OCI-LY3 (cell line): ENCODE measurements at regions not wholly inside any gene's neighbourhood (a gene's known extent, or its start where the extent isn't known, plus 50 kb on each side); places are given as distances from the start of the nearest gene placed in this dataset.

Source experiments
- H2AFZ ChIP-seq: fragments of 200-600, 300-600 bp; shearing (Covaris generic); 2 replicates; pipeline ENCODE4 v1.6.0; 2014; ENCODE audit warnings: antibody characterized with exemption, low read depth, low read length
- H3K27ac ChIP-seq: fragments of 200-600, 300-600 bp; sonication (generic); 2 replicates; pipeline ENCODE4 v1.5.1; 2014; ENCODE audit warnings: mild to moderate bottlenecking, low read length, moderate library complexity, mixed read lengths
- H3K27me3 ChIP-seq: fragments of 200-600, 300-600 bp; sonication (generic); 2 replicates; pipeline ENCODE4 v1.6.1; 2014; ENCODE audit warnings: low read depth, low read length, mixed read lengths
- H3K36me3 ChIP-seq: fragments of 200-600, 300-600 bp; sonication (generic); replicated peaks from 2 replicates; pipeline ENCODE3; 2014; ENCODE audit warnings: low read depth, low read length, mixed read lengths
- H3K4me1 ChIP-seq: fragments of 300-600, 200-600 bp; sonication (generic); 2 replicates; pipeline ENCODE4 v1.6.1; 2014; ENCODE audit warnings: low read length, mixed read lengths
- H3K4me2 ChIP-seq: fragments of 200-600, 300-600 bp; sonication (generic); 2 replicates; pipeline ENCODE4 v1.6.1; 2014; ENCODE audit warnings: low read length, mixed read lengths
- H3K4me3 ChIP-seq: fragments of 300-600, 200-600 bp; sonication (generic); 2 replicates; pipeline ENCODE4 v1.5.1; 2014; ENCODE audit warnings: antibody characterized with exemption, mild to moderate bottlenecking, low read length, moderate library complexity
- H3K79me2 ChIP-seq: fragments of 300-600, 200-600 bp; shearing (Covaris generic); 2 replicates; pipeline ENCODE4 v1.6.1; 2014; ENCODE audit warnings: mild to moderate bottlenecking, low read length, mixed read lengths
- H3K9ac ChIP-seq: fragments of 300-600, 200-600 bp; shearing (Covaris generic); 2 replicates; pipeline ENCODE4 v1.6.0; 2014; ENCODE audit warnings: mild to moderate bottlenecking, low read length, moderate library complexity
- H3K9me3 ChIP-seq: fragments of 200-600, 300-600 bp; shearing (Covaris generic); 2 replicates; pipeline ENCODE4 v1.6.1; 2014; ENCODE audit warnings: low read length, mixed read lengths; ENCODE audit not compliant: insufficient read depth
- H4K20me1 ChIP-seq: fragments of 200-600, 300-600 bp; sonication (generic); 2 replicates; pipeline ENCODE4 v1.6.1; 2016; ENCODE audit warnings: low read length, mixed read lengths; ENCODE audit not compliant: insufficient read depth
- CTCF ChIP-seq: fragments of 200-600, 300-600 bp; sonication (generic); IDR thresholded peaks from 2 replicates; pipeline ENCODE4 v1.5.1; 2014; ENCODE audit warnings: antibody characterized with exemption, low read length, low read depth
- EZH2phosphoT487 ChIP-seq: fragments of 200-600 bp; shearing (Covaris generic); IDR thresholded peaks from 2 replicates; pipeline ENCODE4 v1.6.1; 2018; ENCODE audit warnings: antibody characterized with exemption, mixed run types, low read depth

GRCh38 chr4:181793096-181793495 is 450.1 kb upstream of the TENM3 start:
- Histone ChIP-seq H3K9me3 (peaks cover 8% of the 10 kb centered on the region), H4K20me1 (no peaks in the 10 kb centered on the region), H3K4me1 (no peaks in the 10 kb centered on the region), H3K27ac (no peak overlapping the region), H3K79me2 (no peaks in the 10 kb centered on the region), H3K4me2 (no peak overlapping the region), H3K4me3 (no peak overlapping the region), H3K36me3 (no peaks in the 10 kb centered on the region), H3K9ac (no peak overlapping the region), H3K27me3 (no peaks in the 10 kb centered on the region), H2AFZ (no peak overlapping the region)
- TF ChIP-seq EZH2phosphoT487 (no peak), CTCF (no peak)

DNA sequence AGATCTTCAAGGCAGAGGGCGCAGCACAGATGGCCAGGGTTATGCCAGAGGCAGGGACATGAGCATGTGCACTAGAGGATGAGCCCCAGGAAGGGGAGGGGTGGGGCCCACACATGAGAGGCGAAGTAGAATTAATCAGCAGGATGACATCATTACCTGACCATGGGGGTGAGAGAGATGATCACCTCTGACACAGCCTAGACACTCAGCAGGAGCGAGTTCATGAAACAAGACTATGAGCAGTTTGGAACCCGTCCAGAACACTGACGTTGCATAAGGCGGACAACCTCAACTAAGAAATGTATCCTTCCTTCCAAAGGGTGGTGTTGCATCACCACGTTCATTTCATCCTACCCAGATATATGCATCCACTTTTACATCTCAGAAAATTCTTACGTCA is 446.7 kb upstream of the TENM3 start:
- Histone ChIP-seq H2AFZ (no peak overlapping the region), H3K79me2 (no peaks in the 10 kb centered on the region), H3K27ac (no peak overlapping the region), H3K4me2 (no peak overlapping the region), H3K4me1 (no peaks in the 10 kb centered on the region), H3K9ac (no peak overlapping the region), H3K4me3 (no peak overlapping the region), H3K27me3 (no peaks in the 10 kb centered on the region), H4K20me1 (no peaks in the 10 kb centered on the region), H3K9me3 (peaks cover 8% of the 10 kb centered on the region), H3K36me3 (no peaks in the 10 kb centered on the region)
- TF ChIP-seq EZH2phosphoT487 (no peak), CTCF (no peak)

- no peaks in the 10 kb centered on the region for H3K4me1 ChIP-seq
- H3K27ac ChIP-seq, result no peak overlapping the region
- no peaks in the 10 kb centered on the region for H4K20me1 ChIP-seq
- no peak overlapping the region for H3K4me3 ChIP-seq
- no peak overlapping the region for H3K4me2 ChIP-seq
- H3K79me2 ChIP-seq, result no peaks in the 10 kb centered on the region
- H3K9ac ChIP-seq, result no peak overlapping the region
- no peak overlapping the region for H2AFZ ChIP-seq
- peaks cover 8% of the 10 kb centered on the region for H3K9me3 ChIP-seq
- H3K27me3 ChIP-seq, result no peaks in the 10 kb centered on the region
- TF ChIP-seq EZH2phosphoT487 (no peak), CTCF (no peak)
- H3K36me3 ChIP-seq, result no peaks in the 10 kb centered on the region
Measured at GRCh38 chr4:181798536-181798935, 444.7 kb upstream of the TENM3 start.

DNA sequence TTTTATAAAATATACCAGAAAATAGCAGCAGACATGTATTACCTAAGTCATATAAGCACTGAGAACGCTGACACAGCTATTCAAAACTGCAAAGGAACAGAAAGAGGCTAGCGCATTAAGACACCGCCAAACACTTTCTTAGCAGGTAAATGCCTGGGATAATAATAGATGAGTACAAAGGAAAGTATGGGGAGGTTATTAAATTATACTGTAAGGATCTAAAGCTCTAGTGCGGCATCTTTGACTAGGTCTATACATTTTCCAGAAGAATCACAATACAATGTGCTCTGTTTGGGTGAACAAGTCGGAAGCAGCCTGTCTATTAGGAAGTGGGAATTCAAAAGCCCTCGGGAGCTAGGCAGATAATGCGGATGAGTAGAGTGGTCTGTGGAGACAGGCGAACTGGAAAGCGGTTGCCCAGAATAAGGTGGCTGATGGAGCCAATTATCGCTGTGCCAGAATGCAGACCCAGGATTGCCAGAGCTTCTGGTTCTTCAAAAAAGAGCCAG is 443.6 kb upstream of the TENM3 start:
- TF ChIP-seq CTCF, result no peak
- no peak for TF ChIP-seq EZH2phosphoT487
- Histone ChIP-seq H3K36me3 (no peaks in the 10 kb centered on the region), H3K4me2 (no peak overlapping the region), H3K9me3 (peaks cover 8% of the 10 kb centered on the region), H3K9ac (no peak overlapping the region), H3K79me2 (no peaks in the 10 kb centered on the region), H3K4me1 (no peaks in the 10 kb centered on the region), H3K27me3 (no peaks in the 10 kb centered on the region), H3K27ac (no peak overlapping the region), H3K4me3 (no peak overlapping the region), H2AFZ (no peak overlapping the region), H4K20me1 (no peaks in the 10 kb centered on the region)
